ENCODE measurements at regions not wholly inside any gene's neighbourhood (a gene's known extent, or its start where the extent isn't known, plus 50 kb on each side); places are given as distances from the start of the nearest gene placed in this dataset.

GRCh38 chr16:77592021-77592420 is 130.3 kb upstream of the NUDT7 start:
- DNase-seq (ENCODE audit: low read depth, low spot score): no peak

GRCh38 chr16:77594057-77594456 is 128.3 kb upstream of the NUDT7 start:
- DNase-seq (ENCODE audit: low read depth, low spot score): no peak

- DNase-seq (ENCODE audit: low read depth, low spot score): no peak
Measured at GRCh38 chr16:77594799-77595596, 127.3 kb upstream of the NUDT7 start.

GRCh38 chr16:77596261-77596660 is 126.1 kb upstream of the NUDT7 start:
- no peak for DNase-seq (ENCODE audit: low read depth, low spot score)

GRCh38 chr16:77599793-77600415 is 122.4 kb upstream of the NUDT7 start:
- peak; percentile 55 for DNase-seq (ENCODE audit: low read depth, low spot score)

- DNase-seq (ENCODE audit: low read depth, low spot score): no peak
Measured at GRCh38 chr16:77600555-77600954, 121.8 kb upstream of the NUDT7 start.

GRCh38 chr16:77603656-77604055 is 118.7 kb upstream of the NUDT7 start:
- DNase-seq (ENCODE audit: low read depth, low spot score): no peak

- DNase-seq (ENCODE audit: low read depth, low spot score): no peak
Measured at GRCh38 chr16:77610496-77610895, 111.8 kb upstream of the NUDT7 start.

GRCh38 chr16:77611386-77611785 is 110.9 kb upstream of the NUDT7 start:
- no peak for DNase-seq (ENCODE audit: low read depth, low spot score)

GRCh38 chr16:77612596-77612995 is 109.7 kb upstream of the NUDT7 start:
- DNase-seq (ENCODE audit: low read depth, low spot score): no peak

- DNase-seq (ENCODE audit: low read depth, low spot score): no peak
Measured at GRCh38 chr16:77613095-77613494, 109.2 kb upstream of the NUDT7 start.

- no peak for DNase-seq (ENCODE audit: low read depth, low spot score)
Measured at GRCh38 chr16:77617553-77617952, 104.8 kb upstream of the NUDT7 start.

GRCh38 chr16:77617996-77618395 is 104.3 kb upstream of the NUDT7 start:
- peak; percentile 4 for DNase-seq (ENCODE audit: low read depth, low spot score)

- no peak for DNase-seq (ENCODE audit: low read depth, low spot score)
Measured at GRCh38 chr16:77618951-77619350, 103.4 kb upstream of the NUDT7 start.

- no peak for DNase-seq (ENCODE audit: low read depth, low spot score)
Measured at GRCh38 chr16:77624085-77624484, 98.2 kb upstream of the NUDT7 start.

- DNase-seq (ENCODE audit: low read depth, low spot score): no peak
Measured at GRCh38 chr16:77636615-77637014, 85.7 kb upstream of the NUDT7 start.

- peak; percentile 53 for DNase-seq (ENCODE audit: low read depth, low spot score)
Measured at GRCh38 chr16:77637940-77638339, 84.4 kb upstream of the NUDT7 start.

GRCh38 chr16:77643176-77643575 is 79.1 kb upstream of the NUDT7 start:
- no peak for DNase-seq (ENCODE audit: low read depth, low spot score)

- DNase-seq (ENCODE audit: low read depth, low spot score): no peak
Measured at GRCh38 chr16:77645764-77646163, 76.5 kb upstream of the NUDT7 start.

- DNase-seq (ENCODE audit: low read depth, low spot score): peak; percentile 57
Measured at GRCh38 chr16:77647726-77648125, 74.6 kb upstream of the NUDT7 start.

GRCh38 chr16:77650761-77651160 is 71.6 kb upstream of the NUDT7 start:
- no peak for DNase-seq (ENCODE audit: low read depth, low spot score)

- DNase-seq (ENCODE audit: low read depth, low spot score): no peak
Measured at GRCh38 chr16:77652399-77652798, 69.9 kb upstream of the NUDT7 start.

- no peak for DNase-seq (ENCODE audit: low read depth, low spot score)
Measured at GRCh38 chr16:77657016-77657415, 65.3 kb upstream of the NUDT7 start.

All from astrocyte of the hippocampus (primary cell).